Astrocyte (in vitro differentiated cells and primary cell): ENCODE measurements at regions not wholly inside any gene's neighbourhood (a gene's known extent, or its start where the extent isn't known, plus 50 kb on each side); places are given as distances from the start of the nearest gene placed in this dataset.

Experiments
- DNase-seq: peaks from one replicate; pipeline ENCODE4 v3.0.0-alpha.2; 2010; ENCODE audit warnings: low read depth
- FAIRE-seq: peaks from 2 replicates; lab custom pipeline; 2011; peaks lifted over from hg19 to GRCh38; lab: Jason Lieb, UNC
- H2AFZ ChIP-seq: 2 replicates; pipeline ENCODE4 v1.6.0; 2012; ENCODE audit warnings: low read depth, low read length, inconsistent platforms
- H3K27ac ChIP-seq: 2 replicates; pipeline ENCODE4 v1.5.1; 2011; ENCODE audit warnings: low read depth, low read length, inconsistent platforms
- H3K27me3 ChIP-seq: 2 replicates; pipeline ENCODE4 v1.6.0; 2011; ENCODE audit warnings: low read length, inconsistent platforms; ENCODE audit not compliant: insufficient read depth
- H3K36me3 ChIP-seq: 2 replicates; pipeline ENCODE4 v1.5.1; 2011; ENCODE audit warnings: low read length, inconsistent platforms; ENCODE audit not compliant: insufficient read depth
- H3K4me1 ChIP-seq: 2 replicates; pipeline ENCODE4 v1.5.1; 2011; ENCODE audit warnings: low read length, inconsistent platforms; ENCODE audit not compliant: insufficient read depth
- H3K4me2 ChIP-seq: 2 replicates; pipeline ENCODE4 v1.6.0; 2012; ENCODE audit warnings: low read length, inconsistent platforms
- H3K4me3 ChIP-seq: 2 replicates; pipeline ENCODE4 v1.5.1; 2011; ENCODE audit warnings: low read depth, mild to moderate bottlenecking, low read length, inconsistent platforms; ENCODE audit not compliant: insufficient read depth
- H3K79me2 ChIP-seq: 2 replicates; pipeline ENCODE4 v1.6.0; 2012; ENCODE audit warnings: mild to moderate bottlenecking, low read length, inconsistent platforms; ENCODE audit not compliant: insufficient read depth
- H3K9ac ChIP-seq: 2 replicates; pipeline ENCODE4 v1.6.0; 2012; ENCODE audit warnings: mild to moderate bottlenecking, low read length, inconsistent platforms
- H3K9me3 ChIP-seq: 2 replicates; pipeline ENCODE4 v1.5.1; 2012; ENCODE audit warnings: low read depth, mild to moderate bottlenecking, low read length, inconsistent platforms; ENCODE audit not compliant: insufficient read depth
- H4K20me1 ChIP-seq: 2 replicates; pipeline ENCODE4 v1.6.0; 2012; ENCODE audit warnings: low read length, inconsistent platforms; ENCODE audit not compliant: insufficient read depth
- H3K27ac Mint-ChIP-seq: one replicate; pipeline ENCODE4 v1.8.0; 2021; ENCODE audit warnings: mild to moderate bottlenecking, mixed read lengths; ENCODE audit not compliant: unreplicated experiment
- H3K27me3 Mint-ChIP-seq: one replicate; pipeline ENCODE4 v1.8.0; 2021; ENCODE audit warnings: low read depth, mixed read lengths; ENCODE audit not compliant: unreplicated experiment
- H3K36me3 Mint-ChIP-seq: one replicate; pipeline ENCODE4 v1.8.0; 2021; ENCODE audit warnings: low read depth, mixed read lengths; ENCODE audit not compliant: unreplicated experiment
- H3K4me1 Mint-ChIP-seq: one replicate; pipeline ENCODE4 v1.8.0; 2021; ENCODE audit warnings: low read depth, mixed read lengths; ENCODE audit not compliant: unreplicated experiment
- H3K4me3 Mint-ChIP-seq: one replicate; pipeline ENCODE4 v1.8.0; 2021; ENCODE audit warnings: mild to moderate bottlenecking, moderate library complexity, mixed read lengths; ENCODE audit not compliant: unreplicated experiment
- H3K9me3 Mint-ChIP-seq: one replicate; pipeline ENCODE4 v1.8.0; 2021; ENCODE audit warnings: mild to moderate bottlenecking, mixed read lengths; ENCODE audit not compliant: unreplicated experiment
- EZH2 ChIP-seq: IDR thresholded peaks from 2 replicates; pipeline ENCODE4 v1.6.1; 2012; ENCODE audit warnings: mild to moderate bottlenecking, low read length, inconsistent platforms; ENCODE audit not compliant: insufficient read depth
- TF ChIP-seq, protein P1 (sequence below): IDR thresholded peaks from 2 replicates; pipeline ENCODE4 v1.5.1; 2011; ENCODE audit warnings: low read depth, mild to moderate bottlenecking, inconsistent platforms, low read length, moderate library complexity; ENCODE audit not compliant: insufficient read depth

DNA sequence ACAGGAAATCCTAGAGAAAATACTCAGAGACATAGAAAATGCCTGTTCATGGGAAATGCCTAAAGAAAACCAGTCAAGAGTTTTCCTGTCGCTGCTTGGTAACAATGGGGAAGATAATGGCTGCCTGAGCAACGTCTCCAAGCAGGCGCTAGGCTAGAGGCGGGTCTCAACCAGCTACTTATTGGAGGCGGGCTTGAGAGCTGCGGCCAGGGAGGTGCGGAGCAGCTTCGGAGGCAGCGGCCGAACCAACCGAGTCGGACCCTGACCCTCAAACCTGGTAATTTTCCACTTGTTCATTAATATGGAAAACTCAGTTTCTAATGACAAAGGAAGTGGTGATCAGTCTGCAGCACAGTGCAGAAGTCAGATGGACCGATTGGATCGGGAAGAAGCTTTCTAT is 173.1 kb downstream of the DTWD1 start:
- no peaks in the 10 kb centered on the region for H3K36me3 Mint-ChIP-seq
- FAIRE-seq (no peak), DNase-seq (no peak)
- H3K27me3 Mint-ChIP-seq: no peaks in the 10 kb centered on the region
- H3K9me3 ChIP-seq: peaks cover 2% of the 10 kb centered on the region
- no peak overlapping the region for H3K4me3 ChIP-seq
- H3K27ac Mint-ChIP-seq: no peak overlapping the region
- H3K4me2 ChIP-seq: no peak overlapping the region
- H3K27ac ChIP-seq: no peak overlapping the region
- H3K4me3 Mint-ChIP-seq: no peak overlapping the region
- H3K4me1 ChIP-seq: no peaks in the 10 kb centered on the region
- no peak overlapping the region for H3K9ac ChIP-seq
- TF ChIP-seq, protein P1, sequence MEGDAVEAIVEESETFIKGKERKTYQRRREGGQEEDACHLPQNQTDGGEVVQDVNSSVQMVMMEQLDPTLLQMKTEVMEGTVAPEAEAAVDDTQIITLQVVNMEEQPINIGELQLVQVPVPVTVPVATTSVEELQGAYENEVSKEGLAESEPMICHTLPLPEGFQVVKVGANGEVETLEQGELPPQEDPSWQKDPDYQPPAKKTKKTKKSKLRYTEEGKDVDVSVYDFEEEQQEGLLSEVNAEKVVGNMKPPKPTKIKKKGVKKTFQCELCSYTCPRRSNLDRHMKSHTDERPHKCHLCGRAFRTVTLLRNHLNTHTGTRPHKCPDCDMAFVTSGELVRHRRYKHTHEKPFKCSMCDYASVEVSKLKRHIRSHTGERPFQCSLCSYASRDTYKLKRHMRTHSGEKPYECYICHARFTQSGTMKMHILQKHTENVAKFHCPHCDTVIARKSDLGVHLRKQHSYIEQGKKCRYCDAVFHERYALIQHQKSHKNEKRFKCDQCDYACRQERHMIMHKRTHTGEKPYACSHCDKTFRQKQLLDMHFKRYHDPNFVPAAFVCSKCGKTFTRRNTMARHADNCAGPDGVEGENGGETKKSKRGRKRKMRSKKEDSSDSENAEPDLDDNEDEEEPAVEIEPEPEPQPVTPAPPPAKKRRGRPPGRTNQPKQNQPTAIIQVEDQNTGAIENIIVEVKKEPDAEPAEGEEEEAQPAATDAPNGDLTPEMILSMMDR: no peak
- TF ChIP-seq EZH2: no peak
- H3K36me3 ChIP-seq: no peaks in the 10 kb centered on the region
- no peaks in the 10 kb centered on the region for H3K79me2 ChIP-seq
- H2AFZ ChIP-seq: no peak overlapping the region
- peaks cover 5% of the 10 kb centered on the region for H3K9me3 Mint-ChIP-seq
- no peaks in the 10 kb centered on the region for H3K27me3 ChIP-seq
- H3K4me1 Mint-ChIP-seq: no peaks in the 10 kb centered on the region
- H4K20me1 ChIP-seq: no peaks in the 10 kb centered on the region

DNA sequence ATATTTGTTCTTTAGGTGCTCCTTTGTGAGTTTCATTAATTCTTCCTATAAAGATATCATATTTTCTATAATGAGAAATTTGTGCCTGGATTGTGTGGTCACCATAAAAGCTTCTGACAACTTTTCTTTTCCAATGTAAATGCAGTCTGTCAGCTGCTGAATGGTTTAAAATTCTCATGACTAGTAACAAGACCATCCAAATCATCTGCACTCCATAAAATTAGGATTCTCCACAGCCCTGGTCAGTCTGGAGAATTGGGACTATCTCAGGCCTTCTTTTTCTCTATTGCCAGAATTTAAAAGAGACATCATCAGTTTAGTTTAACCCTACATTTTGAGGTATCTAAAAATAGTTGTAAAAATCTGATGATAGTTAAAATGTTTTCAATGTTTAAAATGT is 180.9 kb downstream of the DTWD1 start:
- Histone ChIP-seq H2AFZ (no peak overlapping the region), H3K9me3 (no peaks in the 10 kb centered on the region), H3K4me3 (no peak overlapping the region), H3K4me1 (no peaks in the 10 kb centered on the region), H3K27me3 (no peaks in the 10 kb centered on the region), H3K4me2 (no peak overlapping the region), H4K20me1 (no peaks in the 10 kb centered on the region), H3K9ac (no peak overlapping the region), H3K79me2 (no peaks in the 10 kb centered on the region), H3K27ac (no peak overlapping the region), H3K36me3 (no peaks in the 10 kb centered on the region)
- FAIRE-seq (no peak), DNase-seq (no peak)
- TF ChIP-seq, protein P1: no peak
- no peak for TF ChIP-seq EZH2
- Mint-ChIP-seq H3K9me3 (peaks cover 7% of the 10 kb centered on the region), H3K27ac (no peak overlapping the region), H3K36me3 (no peaks in the 10 kb centered on the region), H3K27me3 (no peaks in the 10 kb centered on the region), H3K4me3 (no peak overlapping the region), H3K4me1 (no peaks in the 10 kb centered on the region)
